ENCODE measurements at regions not wholly inside any gene's neighbourhood (a gene's known extent, or its start where the extent isn't known, plus 50 kb on each side); places are given as distances from the start of the nearest gene placed in this dataset.

GRCh38 chr13:64510747-64511146 lies 2719.4 kb downstream of the PCDH9 start:
- TF ChIP-seq EZH2phosphoT487 (conservative IDR thresholded peaks at IDR 0.05; ENCODE audit: low read length) (no peak), CTCF (IDR thresholded peaks at IDR 0.05; ENCODE audit: insufficient read depth, low read length, poor library complexity, severe bottlenecking) (no peak)

Data from SU-DHL-6 (cell line).